ENCODE measurements at regions not wholly inside any gene's neighbourhood (a gene's known extent, or its start where the extent isn't known, plus 50 kb on each side); places are given as distances from the start of the nearest gene placed in this dataset.
"Not testable (repeated sequence)": the region's sequence is repeated elsewhere in the genome, so short reads cannot be mapped to it uniquely, and the experiment has no call there.

GRCh38 chr16:17559394-17559793, 88.6 kb upstream of the XYLT1 start:
- H3K4me1 Mint-ChIP-seq, result no peaks in the 10 kb centered on the region
- no peak for DNase-seq (ENCODE audit: low spot score in 2 of 2)
- H3K27ac Mint-ChIP-seq, result no peak overlapping the region
- no peak for ATAC-seq
- no peak overlapping the region for H3K4me3 Mint-ChIP-seq
- no peaks in the 10 kb centered on the region for H3K9me3 Mint-ChIP-seq
- no peaks in the 10 kb centered on the region for H3K36me3 Mint-ChIP-seq

GRCh38 chr16:17557949-17558348, 87.2 kb upstream of the XYLT1 start:
- no peak overlapping the region for H3K27ac Mint-ChIP-seq
- ATAC-seq (peak; percentile 17), DNase-seq (ENCODE audit: low spot score in 2 of 2) (no peak)
- H3K36me3 Mint-ChIP-seq, result no peaks in the 10 kb centered on the region
- H3K9me3 Mint-ChIP-seq, result no peaks in the 10 kb centered on the region
- no peaks in the 10 kb centered on the region for H3K4me1 Mint-ChIP-seq
- no peak overlapping the region for H3K4me3 Mint-ChIP-seq

GRCh38 chr16:17557480-17557879, 86.7 kb upstream of the XYLT1 start:
- no peak overlapping the region for H3K27ac Mint-ChIP-seq
- DNase-seq (ENCODE audit: low spot score in 2 of 2), result no peak
- ATAC-seq, result peak; percentile 58
- no peaks in the 10 kb centered on the region for H3K9me3 Mint-ChIP-seq
- H3K36me3 Mint-ChIP-seq, result no peaks in the 10 kb centered on the region
- no peaks in the 10 kb centered on the region for H3K4me1 Mint-ChIP-seq
- no peak overlapping the region for H3K4me3 Mint-ChIP-seq

GRCh38 chr16:17556276-17557052, 85.7 kb upstream of the XYLT1 start:
- Mint-ChIP-seq H3K9me3 (no peaks in the 10 kb centered on the region), H3K27ac (no peak overlapping the region), H3K4me1 (no peaks in the 10 kb centered on the region), H3K4me3 (no peak overlapping the region), H3K36me3 (no peaks in the 10 kb centered on the region)
- ATAC-seq (peak; percentile 55), DNase-seq (ENCODE audit: low spot score in 2 of 2) (no peak)

- DNase-seq (ENCODE audit: low spot score in 2 of 2) (no peak), ATAC-seq (peak; percentile 52)
- Mint-ChIP-seq H3K4me1 (no peaks in the 10 kb centered on the region), H3K36me3 (no peaks in the 10 kb centered on the region), H3K4me3 (no peak overlapping the region), H3K9me3 (no peaks in the 10 kb centered on the region), H3K27ac (no peak overlapping the region)
Observed at GRCh38 chr16:17555176-17555575, 84.4 kb upstream of the XYLT1 start.

GRCh38 chr16:17552351-17552750, 81.6 kb upstream of the XYLT1 start:
- DNase-seq (ENCODE audit: low spot score in 2 of 2) (no peak), ATAC-seq (no peak)
- no peaks in the 10 kb centered on the region for H3K4me1 Mint-ChIP-seq
- H3K4me3 Mint-ChIP-seq, result no peak overlapping the region
- H3K27ac Mint-ChIP-seq, result no peak overlapping the region
- H3K9me3 Mint-ChIP-seq, result no peaks in the 10 kb centered on the region
- H3K36me3 Mint-ChIP-seq, result no peaks in the 10 kb centered on the region

- not testable (repeated sequence) for H3K27ac Mint-ChIP-seq; H3K36me3 Mint-ChIP-seq; ATAC-seq; DNase-seq (ENCODE audit: low spot score in 2 of 2); H3K9me3 Mint-ChIP-seq; H3K4me3 Mint-ChIP-seq; H3K4me1 Mint-ChIP-seq
Observed at GRCh38 chr16:17551682-17552081, 80.9 kb upstream of the XYLT1 start.

- peaks cover 2% of the 10 kb centered on the region for H3K9me3 Mint-ChIP-seq
- no peaks in the 10 kb centered on the region for H3K36me3 Mint-ChIP-seq
- DNase-seq (ENCODE audit: low spot score in 2 of 2) (no peak), ATAC-seq (peak; percentile 96)
- H3K4me1 Mint-ChIP-seq, result no peaks in the 10 kb centered on the region
- H3K4me3 Mint-ChIP-seq, result no peak overlapping the region
- no peak overlapping the region for H3K27ac Mint-ChIP-seq
Observed at GRCh38 chr16:17548825-17549224, 78.1 kb upstream of the XYLT1 start.

- DNase-seq (ENCODE audit: low spot score in 2 of 2) (peak in 1 of 2 donors; percentile 52), ATAC-seq (no peak)
- Mint-ChIP-seq H3K4me1 (no peaks in the 10 kb centered on the region), H3K4me3 (no peak overlapping the region), H3K36me3 (no peaks in the 10 kb centered on the region), H3K9me3 (peaks cover 2% of the 10 kb centered on the region), H3K27ac (no peak overlapping the region)
Observed at GRCh38 chr16:17544785-17545184, 74.0 kb upstream of the XYLT1 start.

- Mint-ChIP-seq H3K9me3 (peaks cover 2% of the 10 kb centered on the region), H3K4me1 (no peaks in the 10 kb centered on the region), H3K4me3 (no peak overlapping the region), H3K36me3 (no peaks in the 10 kb centered on the region), H3K27ac (no peak overlapping the region)
- DNase-seq (ENCODE audit: low spot score in 2 of 2) (no peak), ATAC-seq (no peak)
Observed at GRCh38 chr16:17544304-17544703, 73.5 kb upstream of the XYLT1 start.

GRCh38 chr16:17543073-17543472, 72.3 kb upstream of the XYLT1 start:
- ATAC-seq (no peak), DNase-seq (ENCODE audit: low spot score in 2 of 2) (no peak)
- Mint-ChIP-seq H3K27ac (no peak overlapping the region), H3K36me3 (no peaks in the 10 kb centered on the region), H3K4me3 (no peak overlapping the region), H3K4me1 (no peaks in the 10 kb centered on the region), H3K9me3 (peaks cover 2% of the 10 kb centered on the region)

- Mint-ChIP-seq H3K27ac (no peak overlapping the region), H3K9me3 (peaks cover 2% of the 10 kb centered on the region), H3K4me3 (no peak overlapping the region), H3K4me1 (no peaks in the 10 kb centered on the region), H3K36me3 (no peaks in the 10 kb centered on the region)
- DNase-seq (ENCODE audit: low spot score in 2 of 2) (no peak), ATAC-seq (no peak)
Observed at GRCh38 chr16:17541324-17541723, 70.6 kb upstream of the XYLT1 start.

- Mint-ChIP-seq H3K9me3 (no peaks in the 10 kb centered on the region), H3K27ac (no peak overlapping the region), H3K4me1 (no peaks in the 10 kb centered on the region), H3K4me3 (no peak overlapping the region), H3K36me3 (no peaks in the 10 kb centered on the region)
- no peak for DNase-seq (ENCODE audit: low spot score in 2 of 2)
- no peak for ATAC-seq
Observed at GRCh38 chr16:17538927-17539326, 68.2 kb upstream of the XYLT1 start.

- DNase-seq (ENCODE audit: low spot score in 2 of 2) (no peak), ATAC-seq (no peak)
- Mint-ChIP-seq H3K9me3 (no peaks in the 10 kb centered on the region), H3K27ac (no peak overlapping the region), H3K4me1 (peaks cover 13% of the 10 kb centered on the region), H3K36me3 (no peaks in the 10 kb centered on the region), H3K4me3 (no peak overlapping the region)
Observed at GRCh38 chr16:17532338-17532995, 61.7 kb upstream of the XYLT1 start.

GRCh38 chr16:17529982-17530760, 59.4 kb upstream of the XYLT1 start:
- ATAC-seq (peak; percentile 87), DNase-seq (ENCODE audit: low spot score in 2 of 2) (peak in 1 of 2 donors; percentile 55)
- Mint-ChIP-seq H3K36me3 (no peaks in the 10 kb centered on the region), H3K9me3 (no peaks in the 10 kb centered on the region), H3K4me3 (peak overlapping the region; percentile 59), H3K4me1 (peaks cover 13% of the 10 kb centered on the region), H3K27ac (peak overlapping the region; percentile 68)

All from stimulated activated effector memory CD8-positive, alpha-beta T cell treated with anti-CD3 and anti-CD28 coated beads, Interleukin-12 subunit alpha, Interleukin-12 subunit beta, amount 100 ng/mL, for 72 hours (primary cell).